Large intestine (tissue), 3 donors: ENCODE measurements at regions not wholly inside any gene's neighbourhood (a gene's known extent, or its start where the extent isn't known, plus 50 kb on each side); places are given as distances from the start of the nearest gene placed in this dataset.
A peak's percentile ranks its signal among the peaks of the same experiment; 100 is the strongest.
"Not testable (repeated sequence)": the region's sequence is repeated elsewhere in the genome, so short reads cannot be mapped to it uniquely, and the experiment has no call there.

Source experiments
- DNase-seq, 2 donors: peaks; one replicate each; pipeline versions ENCODE4 v3.0.0 to v3.0.0-alpha.2; 2013
- H3K27ac ChIP-seq: one replicate; pipeline ENCODE4 v1.5.1; 2013; ENCODE audit warnings: low read length
- H3K27me3 ChIP-seq: 2 replicates; pipeline ENCODE4 v1.6.1; 2013; ENCODE audit warnings: low read length; ENCODE audit not compliant: control insufficient read depth, insufficient read depth
- H3K36me3 ChIP-seq: 2 replicates; pipeline ENCODE4 v1.6.1; 2013; ENCODE audit warnings: low read length; ENCODE audit not compliant: control insufficient read depth, insufficient read depth
- H3K4me1 ChIP-seq: one replicate; pipeline ENCODE4 v1.6.1; 2013; ENCODE audit warnings: low read length; ENCODE audit not compliant: control insufficient read depth, insufficient read depth
- H3K4me3 ChIP-seq: one replicate; pipeline ENCODE4 v1.5.1; 2013; ENCODE audit warnings: low read length
- H3K9me3 ChIP-seq: one replicate; pipeline ENCODE4 v1.6.1; 2013; ENCODE audit warnings: mild to moderate bottlenecking, low read depth, low read length, moderate library complexity; ENCODE audit not compliant: control insufficient read depth
- WGBS: methylation state at CpG from one replicate; pipeline ENCODE4 v1.1.5; 2013; ENCODE audit warnings: low lambda C conversion rate; ENCODE audit not compliant: insufficient coverage; 5-methylcytosine and 5-hydroxymethylcytosine counted together

DNA sequence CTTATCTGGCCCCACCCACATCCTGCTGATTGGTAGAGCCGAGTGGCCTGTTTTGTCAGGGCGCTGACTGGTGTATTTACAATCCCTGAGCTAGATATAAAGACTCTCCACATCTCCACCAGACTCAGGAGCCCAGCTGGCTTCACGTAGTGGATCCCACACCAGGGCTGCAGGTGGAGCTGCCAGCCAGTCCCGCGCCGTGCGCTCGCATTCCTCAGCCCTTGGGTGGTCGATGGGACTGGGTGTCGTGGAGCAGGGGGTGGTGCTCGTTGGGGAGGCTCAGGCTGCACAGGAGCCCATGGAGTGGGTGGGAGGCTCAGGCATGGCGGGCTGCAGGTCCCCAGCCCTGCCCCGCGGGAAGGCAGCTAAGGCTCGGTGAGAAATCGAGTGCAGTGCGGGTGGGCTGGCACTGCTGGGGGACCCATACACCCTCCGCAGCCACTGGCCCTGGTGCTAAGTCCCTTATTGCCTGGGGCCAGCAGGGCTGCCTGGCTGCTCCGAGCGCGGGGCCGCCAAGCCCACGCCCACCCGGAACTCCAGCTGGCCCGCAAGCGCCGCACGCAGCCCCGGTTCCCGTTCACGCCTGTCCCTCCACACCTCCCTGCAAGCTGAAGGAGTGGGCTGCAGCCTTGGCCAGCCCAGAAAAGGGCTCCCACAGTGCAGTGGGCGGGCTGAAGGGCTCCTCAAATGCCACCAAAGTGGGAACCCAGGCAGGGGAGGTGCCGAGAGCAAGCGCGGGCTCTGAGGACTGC lies 97.4 kb upstream of the MALRD1 start:
- not testable (repeated sequence) for H3K4me1 ChIP-seq, DNase-seq, H3K9me3 ChIP-seq, H3K4me3 ChIP-seq, H3K27ac ChIP-seq, H3K27me3 ChIP-seq, H3K36me3 ChIP-seq
- WGBS = no CpG with 5 or more reads among the region's 35 CpGs

DNA sequence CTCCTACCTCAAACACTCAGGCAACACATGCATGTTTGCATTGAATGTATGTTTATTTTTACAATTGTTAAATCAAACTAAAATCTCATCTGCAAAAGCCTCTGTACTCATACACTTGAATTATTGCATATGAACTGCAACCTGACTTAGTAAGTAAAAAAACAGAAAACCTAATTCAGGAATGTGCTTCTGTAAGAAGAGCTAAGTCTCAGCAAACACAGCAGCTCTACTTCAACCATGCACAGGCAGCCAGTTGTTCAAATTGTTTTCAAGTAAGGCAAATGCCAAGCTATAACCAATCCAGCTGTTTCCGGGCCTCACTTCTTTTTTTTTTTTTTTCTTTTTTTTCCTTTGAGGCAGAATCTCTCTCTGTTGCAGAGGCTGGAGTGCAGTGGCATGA lies 93.5 kb upstream of the MALRD1 start:
- DNase-seq = no peak
- Histone ChIP-seq H3K27ac (no peak overlapping the region), H3K36me3 (no peaks in the 10 kb centered on the region), H3K4me3 (no peak overlapping the region), H3K9me3 (peaks cover 4% of the 10 kb centered on the region), H3K27me3 (no peaks in the 10 kb centered on the region), H3K4me1 (no peaks in the 10 kb centered on the region)
- no CpG with 5 or more reads among the region's 1 CpG for WGBS

DNA sequence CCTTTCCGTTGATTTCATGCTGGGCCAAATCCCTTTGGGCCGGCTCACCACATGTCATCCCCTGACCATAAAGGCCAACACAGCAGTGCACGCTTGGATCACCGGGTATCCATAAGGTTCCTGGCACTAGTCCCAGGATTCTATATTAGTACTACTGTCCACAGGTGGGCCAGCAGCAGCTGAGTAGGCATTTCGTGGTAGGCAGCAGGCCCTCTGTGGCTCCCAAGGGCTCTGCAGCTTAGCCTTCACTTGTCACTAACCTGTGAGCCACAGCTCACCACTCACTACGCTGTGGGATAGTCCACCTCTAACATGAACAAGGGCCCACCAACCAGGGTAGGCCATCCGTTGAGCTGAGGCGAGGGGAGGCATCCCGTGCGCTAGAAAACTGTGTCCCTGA lies 89.2 kb upstream of the MALRD1 start:
- Histone ChIP-seq H3K27ac (no peak overlapping the region), H3K9me3 (no peaks in the 10 kb centered on the region), H3K27me3 (no peaks in the 10 kb centered on the region), H3K4me1 (no peaks in the 10 kb centered on the region), H3K36me3 (no peaks in the 10 kb centered on the region), H3K4me3 (no peak overlapping the region)
- no CpG with 5 or more reads among the region's 10 CpGs for WGBS
- DNase-seq = no peak

DNA sequence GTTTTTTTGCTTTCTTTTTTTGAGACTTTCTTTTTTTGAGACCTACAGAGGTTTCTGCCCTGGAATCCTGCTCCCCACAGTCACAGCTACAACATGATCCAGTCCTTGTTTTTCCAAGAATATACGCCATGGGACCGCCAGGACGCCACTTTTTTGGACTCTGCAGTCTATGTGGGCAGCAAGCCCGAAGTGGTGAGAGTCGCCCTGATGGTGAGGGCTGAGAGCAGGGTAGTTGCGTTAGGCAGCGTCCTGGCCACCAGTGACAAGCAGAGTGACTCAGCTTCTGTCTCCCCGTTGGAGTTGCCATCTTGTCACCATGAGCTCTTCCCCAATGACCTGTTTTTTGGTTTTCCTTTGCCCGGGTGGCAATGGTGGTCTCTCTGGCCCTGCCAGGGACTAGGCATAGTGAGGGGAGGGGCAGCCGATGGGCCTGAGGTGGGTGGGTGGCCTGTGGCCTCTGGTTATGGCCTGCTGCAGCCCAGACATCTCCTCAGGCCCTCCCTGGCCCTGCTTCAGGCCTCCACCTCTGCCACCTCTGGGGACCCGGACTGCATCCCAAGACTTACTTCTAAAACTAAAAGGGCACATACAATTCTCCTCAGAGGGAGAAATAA lies 88.0 kb upstream of the MALRD1 start:
- WGBS = no CpG with 5 or more reads among the region's 11 CpGs
- no peaks in the 10 kb centered on the region for H3K36me3 ChIP-seq

DNA sequence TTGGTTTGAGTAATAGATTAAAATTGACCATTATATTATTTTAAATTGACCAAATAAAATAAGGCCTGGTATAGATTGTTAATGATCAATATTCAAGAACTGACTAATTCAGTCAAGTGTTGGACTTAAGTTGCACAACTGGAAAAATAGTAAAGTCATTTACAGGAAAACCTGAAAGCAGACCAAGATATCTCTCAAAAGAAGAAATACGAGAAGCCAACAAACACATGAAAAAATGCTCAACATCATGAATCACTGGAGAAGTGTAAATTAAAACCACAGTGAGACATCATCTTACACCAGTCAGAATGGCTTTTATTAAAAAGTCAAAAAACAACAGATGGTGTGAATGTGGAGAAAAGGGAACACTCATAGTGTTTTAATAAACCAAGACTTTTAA lies 80.4 kb upstream of the MALRD1 start:
- H3K27ac ChIP-seq = peak overlapping the region; percentile 15
- 43% methylated on average over 1 of the region's 1 CpG for WGBS

More for the DNA sequence above, 88.0 kb upstream of the MALRD1 start:
- no peak overlapping the region for H3K4me3 ChIP-seq
- H3K9me3 ChIP-seq = no peaks in the 10 kb centered on the region
- H3K27ac ChIP-seq = no peak overlapping the region
- no peak for DNase-seq
- no peaks in the 10 kb centered on the region for H3K4me1 ChIP-seq
- no peaks in the 10 kb centered on the region for H3K27me3 ChIP-seq

DNA sequence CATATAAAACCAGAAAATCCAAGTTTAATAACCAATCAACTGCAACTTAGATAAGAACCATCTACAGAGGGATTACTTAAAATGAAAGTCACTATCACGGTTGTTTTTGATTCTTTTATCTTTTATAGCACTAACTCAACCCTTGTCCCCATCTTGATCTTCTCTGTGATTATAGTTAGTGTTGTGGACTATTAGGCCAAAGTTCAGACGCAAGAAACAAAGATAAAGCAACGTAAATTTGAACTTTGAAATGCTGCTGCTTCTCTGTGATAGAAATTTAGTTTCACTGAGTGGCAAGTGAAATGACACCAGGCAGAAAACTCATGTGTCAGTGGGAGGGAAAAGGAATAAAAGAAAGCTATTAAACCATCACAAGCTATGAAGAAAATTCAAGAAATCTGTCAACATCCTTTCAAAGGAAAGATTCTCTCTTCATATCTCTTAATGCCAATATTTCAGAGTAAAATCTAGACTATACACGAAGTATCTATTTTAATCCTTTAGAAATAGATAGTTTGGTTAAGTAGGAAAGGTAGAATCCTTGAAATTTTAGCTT lies 71.8 kb upstream of the MALRD1 start:
- Histone ChIP-seq H3K27ac (peak overlapping the region; percentile 81), H3K27me3 (no peaks in the 10 kb centered on the region), H3K4me1 (peaks cover 24% of the 10 kb centered on the region), H3K4me3 (no peak overlapping the region), H3K36me3 (no peaks in the 10 kb centered on the region), H3K9me3 (peaks cover 3% of the 10 kb centered on the region)
- peak; percentile 69 to 87 for DNase-seq
- 54% methylated on average over 2 of the region's 4 CpGs for WGBS

More for the DNA sequence above, 80.4 kb upstream of the MALRD1 start:
- H3K36me3 ChIP-seq = no peaks in the 10 kb centered on the region
- DNase-seq = peak in 1 of 2 donors; percentile 50
- peaks cover 8% of the 10 kb centered on the region for H3K4me1 ChIP-seq
- H3K9me3 ChIP-seq = peaks cover 6% of the 10 kb centered on the region
- H3K4me3 ChIP-seq = no peak overlapping the region
- H3K27me3 ChIP-seq = no peaks in the 10 kb centered on the region

DNA sequence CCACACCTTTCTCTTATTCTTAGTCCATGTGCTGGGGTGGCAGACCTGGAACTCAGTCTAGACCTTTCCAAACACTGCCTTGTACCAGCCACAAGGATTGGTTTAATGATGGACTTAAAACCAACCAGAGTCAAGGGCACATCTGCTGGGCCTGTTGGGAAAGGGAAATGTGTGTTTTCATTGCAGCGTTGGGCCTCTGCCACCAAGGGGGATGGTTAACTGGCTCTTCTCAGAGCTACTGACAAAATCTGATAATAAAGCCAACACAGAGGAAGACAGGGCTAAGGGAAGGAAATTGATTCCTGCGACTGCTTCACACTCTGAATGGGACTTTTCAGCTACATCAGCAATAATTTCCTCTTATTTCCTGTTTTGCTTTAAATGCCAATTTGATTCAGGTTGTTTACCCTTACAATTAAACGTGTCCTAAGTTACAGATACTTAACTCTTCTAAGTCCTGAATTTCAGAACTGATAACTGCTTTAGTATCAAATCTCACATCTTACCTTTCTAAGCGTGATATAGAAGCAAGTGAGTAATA lies 68.4 kb upstream of the MALRD1 start:
- H3K27ac ChIP-seq = no peak overlapping the region
- WGBS = 80% methylated on average over 1 of the region's 4 CpGs
- peaks cover 24% of the 10 kb centered on the region for H3K4me1 ChIP-seq
- no peaks in the 10 kb centered on the region for H3K36me3 ChIP-seq
- H3K27me3 ChIP-seq = no peaks in the 10 kb centered on the region
- no peak for DNase-seq
- H3K9me3 ChIP-seq = no peaks in the 10 kb centered on the region
- no peak overlapping the region for H3K4me3 ChIP-seq

DNA sequence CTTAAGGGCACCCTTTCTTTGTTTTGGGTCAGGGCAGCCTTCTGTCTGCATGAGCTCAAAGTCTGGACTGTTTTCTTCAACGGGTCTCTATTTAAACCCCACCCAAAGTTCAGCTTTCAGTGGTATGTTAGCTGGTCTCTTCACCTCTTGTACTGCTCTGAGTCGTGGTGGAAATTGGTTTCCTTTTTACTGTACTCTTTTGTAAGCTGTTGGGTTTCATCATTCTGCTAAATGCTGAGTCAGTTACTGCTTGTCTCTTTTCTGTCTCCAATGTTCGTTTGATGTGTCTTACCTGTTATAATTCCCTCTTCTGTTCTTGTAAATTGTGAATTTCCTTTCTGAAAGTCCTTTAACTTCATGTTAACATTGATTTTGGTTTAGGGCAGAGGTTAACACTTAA lies 64.1 kb upstream of the MALRD1 start:
- H3K36me3 ChIP-seq = no peaks in the 10 kb centered on the region
- H3K4me1 ChIP-seq = no peaks in the 10 kb centered on the region
- WGBS = 8% methylated on average over 1 of the region's 3 CpGs
- peak; percentile 49 to 70 for DNase-seq
- H3K27ac ChIP-seq = peak overlapping the region; percentile 76
- H3K4me3 ChIP-seq = no peak overlapping the region
- no peaks in the 10 kb centered on the region for H3K27me3 ChIP-seq
- H3K9me3 ChIP-seq = peaks cover 3% of the 10 kb centered on the region

DNA sequence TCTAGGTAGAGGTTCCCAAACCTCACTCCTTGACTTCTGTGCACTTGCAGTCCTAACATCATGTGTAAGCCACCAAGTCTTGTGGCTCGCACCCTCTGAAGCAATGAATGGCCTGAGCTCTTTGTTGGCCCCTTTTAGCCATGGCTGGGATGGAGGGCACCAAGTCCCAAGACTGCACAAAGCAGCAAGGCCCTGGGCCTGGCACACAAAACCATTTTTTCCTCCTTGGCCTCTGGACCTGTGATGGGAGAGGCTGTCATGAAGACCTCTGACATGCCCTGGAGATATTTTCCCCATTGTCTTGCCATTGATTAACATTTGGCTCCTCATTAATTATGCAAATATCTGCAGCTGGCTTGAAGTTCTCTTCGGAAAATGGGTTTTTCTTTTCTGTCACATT lies 60.3 kb upstream of the MALRD1 start:
- Histone ChIP-seq H3K4me3 (no peak overlapping the region), H3K27ac (no peak overlapping the region), H3K36me3 (no peaks in the 10 kb centered on the region), H3K27me3 (no peaks in the 10 kb centered on the region), H3K4me1 (no peaks in the 10 kb centered on the region), H3K9me3 (peaks cover 3% of the 10 kb centered on the region)
- DNase-seq = no peak
- WGBS = 100% methylated on average over 1 of the region's 2 CpGs
